Panc1 (cell line): ENCODE measurements at regions not wholly inside any gene's neighbourhood (a gene's known extent, or its start where the extent isn't known, plus 50 kb on each side); places are given as distances from the start of the nearest gene placed in this dataset.

Source experiments
- ATAC-seq: fragments of 200-7000 bp; cut with Tn5 transposase; 2 replicates; pipeline ENCODE4 v1.9.1; 2020; ENCODE audit warnings: mild to moderate bottlenecking, moderate library complexity
- BruUV-seq: library from RNA; stranded (reverse); fragments of 400-500 nt; replicated peaks from 2 replicates; lab custom pipeline; 2021; lab: Mats Ljungman, UMichigan
- CTCF ChIA-PET: fragments of 300-600 bp; sonication (Branson Sonifier 250); formaldehyde crosslinking; loops from one replicate; lab custom pipeline; 2022; ENCODE audit warnings: antibody characterized with exemption; lab: Charles Lee
- POLR2A ChIA-PET: fragments of 300-600 bp; sonication (Branson Sonifier 250); formaldehyde crosslinking; loops from one replicate; lab custom pipeline; 2022; ENCODE audit warnings: antibody characterized with exemption; lab: Charles Lee
- DNase-seq: peaks from one replicate; pipeline ENCODE4 v3.0.0-alpha.2; 2010; ENCODE audit warnings: low read depth, low spot score
- H3K27ac ChIP-seq: 2 replicates; pipeline ENCODE4 v1.5.1; 2011; ENCODE audit warnings: mild to moderate bottlenecking, low read length, inconsistent platforms
- H3K27me3 ChIP-seq: fragments of 200-500 bp; sonication (Bioruptor generic); 2 replicates; pipeline ENCODE4 v1.6.0; 2014; ENCODE audit warnings: low read length, inconsistent platforms; ENCODE audit not compliant: control insufficient read depth, insufficient read depth
- H3K36me3 ChIP-seq: fragments of 200-500 bp; sonication (Bioruptor generic); 2 replicates; pipeline ENCODE4 v1.5.1; 2014; ENCODE audit warnings: inconsistent platforms, mild to moderate bottlenecking, low read length, moderate library complexity; ENCODE audit not compliant: control insufficient read depth, insufficient read depth
- H3K4me1 ChIP-seq: 2 replicates; pipeline ENCODE4 v1.5.1; 2011; ENCODE audit warnings: inconsistent platforms, mild to moderate bottlenecking, low read length, moderate library complexity; ENCODE audit not compliant: control insufficient read depth, insufficient read depth
- H3K4me3 ChIP-seq, 2 experiments: 2 replicates each; pipeline ENCODE4 v1.5.1; 2011 to 2012; ENCODE audit warnings: low read depth in 2 of 2, low read length in 2 of 2, mild to moderate bottlenecking in 2 of 2, inconsistent platforms in 1 of 2, moderate library complexity in 1 of 2
- H3K9me3 ChIP-seq: fragments of 200-500 bp; sonication (Bioruptor generic); 2 replicates; pipeline ENCODE4 v1.5.1; 2014; ENCODE audit warnings: low read depth, mild to moderate bottlenecking, inconsistent platforms, low read length, moderate library complexity; ENCODE audit not compliant: control insufficient read depth, insufficient read depth
- POLR2AphosphoS5 ChIP-seq: IDR thresholded peaks from 2 replicates; pipeline ENCODE4 v1.6.1; 2012; ENCODE audit warnings: mild to moderate bottlenecking, low read depth, low read length, moderate library complexity
- SIN3A ChIP-seq: IDR thresholded peaks from 2 replicates; pipeline ENCODE4 v1.6.1; 2012; ENCODE audit warnings: low read depth, mild to moderate bottlenecking, low read length, moderate library complexity, borderline replicate concordance; ENCODE audit not compliant: insufficient read depth
- TCF7L2 ChIP-seq: IDR thresholded peaks from 2 replicates; pipeline ENCODE4 v1.6.1; 2011; ENCODE audit warnings: mild to moderate bottlenecking, low read depth, low read length, inconsistent platforms
- in situ Hi-C: cut with HindIII; loops from 2 replicates; pipeline ENCODE4 v1.10.0; 2016; ENCODE audit warnings: low sequenced_read_pairs, low pct_unique_long_range_greater_than_20kb
- intact Hi-C: fragments of 100-400 bp; cut with micrococcal nuclease; formaldehyde crosslinking; loops from one replicate; pipeline ENCODE4 v1.10.0; 2022; ENCODE audit not compliant: unreplicated experiment
- TF ChIP-seq, protein P1 (sequence below), 2 experiments: IDR thresholded peaks; 2 replicates each; pipeline ENCODE4 v1.6.1; 2011 to 2012; ENCODE audit warnings: low read depth in 2 of 2, control low read depth in 1 of 2, low read length in 1 of 2, mild to moderate bottlenecking in 1 of 2, moderate library complexity in 1 of 2; ENCODE audit not compliant: insufficient read depth in 1 of 2
- TF ChIP-seq, protein P2 (sequence below): fragments of 450-650 bp; IDR thresholded peaks from 2 replicates; pipeline ENCODE4 v1.5.1; 2017; ENCODE audit warnings: mild to moderate bottlenecking

DNA sequence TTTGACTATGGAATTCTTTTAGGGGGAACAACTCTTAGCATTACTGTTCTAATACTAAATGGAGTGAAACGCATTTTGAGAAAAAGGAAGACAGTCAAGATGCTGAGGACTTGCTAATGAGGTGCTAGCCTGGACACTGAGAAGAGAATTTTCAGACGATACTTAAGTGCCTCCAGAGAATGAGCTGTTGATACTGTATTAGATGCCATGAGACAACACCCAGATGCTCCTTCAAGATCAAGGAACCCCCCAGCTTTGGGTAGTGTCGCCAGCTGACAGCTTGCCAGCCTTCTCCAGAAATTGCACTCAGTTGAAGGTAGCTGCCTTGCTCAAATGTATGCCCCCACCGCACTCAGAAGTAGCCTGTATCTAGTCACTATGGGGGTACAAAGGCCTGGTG is 52.5 kb upstream of the SLC36A4 start:
- no peak overlapping the region for H3K4me3 ChIP-seq
- DNase-seq (no peak), ATAC-seq (no peak)
- H3K4me1 ChIP-seq = no peaks in the 10 kb centered on the region
- CTCF ChIA-PET = no interaction called here
- POLR2A ChIA-PET = no interaction called here
- BruUV-seq = no TSS peak
- TF ChIP-seq POLR2AphosphoS5 (no peak), TCF7L2 (no peak)
- TF ChIP-seq, protein P1, sequence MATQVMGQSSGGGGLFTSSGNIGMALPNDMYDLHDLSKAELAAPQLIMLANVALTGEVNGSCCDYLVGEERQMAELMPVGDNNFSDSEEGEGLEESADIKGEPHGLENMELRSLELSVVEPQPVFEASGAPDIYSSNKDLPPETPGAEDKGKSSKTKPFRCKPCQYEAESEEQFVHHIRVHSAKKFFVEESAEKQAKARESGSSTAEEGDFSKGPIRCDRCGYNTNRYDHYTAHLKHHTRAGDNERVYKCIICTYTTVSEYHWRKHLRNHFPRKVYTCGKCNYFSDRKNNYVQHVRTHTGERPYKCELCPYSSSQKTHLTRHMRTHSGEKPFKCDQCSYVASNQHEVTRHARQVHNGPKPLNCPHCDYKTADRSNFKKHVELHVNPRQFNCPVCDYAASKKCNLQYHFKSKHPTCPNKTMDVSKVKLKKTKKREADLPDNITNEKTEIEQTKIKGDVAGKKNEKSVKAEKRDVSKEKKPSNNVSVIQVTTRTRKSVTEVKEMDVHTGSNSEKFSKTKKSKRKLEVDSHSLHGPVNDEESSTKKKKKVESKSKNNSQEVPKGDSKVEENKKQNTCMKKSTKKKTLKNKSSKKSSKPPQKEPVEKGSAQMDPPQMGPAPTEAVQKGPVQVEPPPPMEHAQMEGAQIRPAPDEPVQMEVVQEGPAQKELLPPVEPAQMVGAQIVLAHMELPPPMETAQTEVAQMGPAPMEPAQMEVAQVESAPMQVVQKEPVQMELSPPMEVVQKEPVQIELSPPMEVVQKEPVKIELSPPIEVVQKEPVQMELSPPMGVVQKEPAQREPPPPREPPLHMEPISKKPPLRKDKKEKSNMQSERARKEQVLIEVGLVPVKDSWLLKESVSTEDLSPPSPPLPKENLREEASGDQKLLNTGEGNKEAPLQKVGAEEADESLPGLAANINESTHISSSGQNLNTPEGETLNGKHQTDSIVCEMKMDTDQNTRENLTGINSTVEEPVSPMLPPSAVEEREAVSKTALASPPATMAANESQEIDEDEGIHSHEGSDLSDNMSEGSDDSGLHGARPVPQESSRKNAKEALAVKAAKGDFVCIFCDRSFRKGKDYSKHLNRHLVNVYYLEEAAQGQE (IDR thresholded peaks at IDR 0.05; ENCODE audit: insufficient read depth in 1 of 2, low read depth in 2 of 2, low read length in 1 of 2) = no peak
- in situ Hi-C loops = no loop called here
- no peak overlapping the region for H3K27ac ChIP-seq
- H3K9me3 ChIP-seq = no peaks in the 10 kb centered on the region
- H3K27me3 ChIP-seq = no peaks in the 10 kb centered on the region
- intact Hi-C loops = no loop called here
- H3K36me3 ChIP-seq = no peaks in the 10 kb centered on the region

DNA sequence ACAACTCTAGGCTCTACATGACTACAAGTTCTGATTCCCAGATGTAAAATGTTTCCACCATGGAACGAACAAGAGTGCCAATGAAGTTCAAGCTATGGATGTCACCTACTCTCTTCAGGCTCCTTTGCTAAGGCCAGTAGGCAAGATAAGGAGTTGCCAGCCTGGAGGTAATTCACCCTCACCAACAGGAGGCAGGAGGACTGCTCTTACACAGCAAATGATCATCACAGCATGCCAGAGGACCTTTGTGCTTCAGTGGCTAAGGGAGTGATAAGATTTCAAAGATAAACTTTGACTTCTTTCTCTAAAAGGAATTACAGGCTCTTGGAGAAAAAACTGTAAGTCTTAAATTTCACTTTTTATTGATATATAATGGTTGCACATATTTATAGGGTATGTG is 54.1 kb upstream of the SLC36A4 start:
- Histone ChIP-seq H3K36me3 (no peaks in the 10 kb centered on the region), H3K4me3 (no peak overlapping the region), H3K27ac (no peak overlapping the region), H3K9me3 (no peaks in the 10 kb centered on the region), H3K27me3 (no peaks in the 10 kb centered on the region; the same call in 1 of the 2 replicates), H3K4me1 (no peaks in the 10 kb centered on the region)
- CTCF ChIA-PET = no interaction called here
- BruUV-seq = no TSS peak
- in situ Hi-C loops (no loop called here), intact Hi-C loops (no loop called here)
- POLR2A ChIA-PET = no interaction called here
- ATAC-seq (no peak), DNase-seq (no peak)
- TF ChIP-seq SIN3A (no peak), TCF7L2 (no peak), POLR2AphosphoS5 (no peak)

DNA sequence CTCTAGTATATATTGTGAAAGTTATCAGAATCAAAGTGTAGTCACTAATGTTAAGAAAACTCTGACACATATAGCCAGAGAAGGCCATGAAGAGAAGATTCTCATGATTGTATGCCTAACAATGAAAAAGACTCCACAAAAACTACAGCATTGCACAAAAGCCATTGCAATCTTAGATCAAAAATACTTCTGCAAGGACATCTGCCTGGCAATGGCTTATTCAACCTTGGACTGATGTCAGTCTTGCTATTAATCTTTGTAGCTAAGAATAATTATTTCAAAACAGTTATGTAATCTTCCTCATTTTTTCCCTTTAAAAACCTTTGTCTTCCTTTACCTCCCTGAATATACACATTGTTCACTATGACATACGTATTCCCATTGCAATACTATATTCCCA is 55.3 kb upstream of the SLC36A4 start:
- DNase-seq = no peak
- Histone ChIP-seq H3K4me3 (no peak overlapping the region), H3K27me3 (no peaks in the 10 kb centered on the region; the same call in 1 of the 2 replicates), H3K27ac (no peak overlapping the region), H3K9me3 (no peaks in the 10 kb centered on the region), H3K4me1 (no peaks in the 10 kb centered on the region), H3K36me3 (no peaks in the 10 kb centered on the region)
- no TSS peak for BruUV-seq
- ATAC-seq = no peak
- ChIA-PET POLR2A (no interaction called here), CTCF (no interaction called here)
- intact Hi-C loops = no loop called here
- TF ChIP-seq, protein P2, sequence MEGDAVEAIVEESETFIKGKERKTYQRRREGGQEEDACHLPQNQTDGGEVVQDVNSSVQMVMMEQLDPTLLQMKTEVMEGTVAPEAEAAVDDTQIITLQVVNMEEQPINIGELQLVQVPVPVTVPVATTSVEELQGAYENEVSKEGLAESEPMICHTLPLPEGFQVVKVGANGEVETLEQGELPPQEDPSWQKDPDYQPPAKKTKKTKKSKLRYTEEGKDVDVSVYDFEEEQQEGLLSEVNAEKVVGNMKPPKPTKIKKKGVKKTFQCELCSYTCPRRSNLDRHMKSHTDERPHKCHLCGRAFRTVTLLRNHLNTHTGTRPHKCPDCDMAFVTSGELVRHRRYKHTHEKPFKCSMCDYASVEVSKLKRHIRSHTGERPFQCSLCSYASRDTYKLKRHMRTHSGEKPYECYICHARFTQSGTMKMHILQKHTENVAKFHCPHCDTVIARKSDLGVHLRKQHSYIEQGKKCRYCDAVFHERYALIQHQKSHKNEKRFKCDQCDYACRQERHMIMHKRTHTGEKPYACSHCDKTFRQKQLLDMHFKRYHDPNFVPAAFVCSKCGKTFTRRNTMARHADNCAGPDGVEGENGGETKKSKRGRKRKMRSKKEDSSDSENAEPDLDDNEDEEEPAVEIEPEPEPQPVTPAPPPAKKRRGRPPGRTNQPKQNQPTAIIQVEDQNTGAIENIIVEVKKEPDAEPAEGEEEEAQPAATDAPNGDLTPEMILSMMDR = no peak
- no peak for TF ChIP-seq TCF7L2
- TF ChIP-seq, protein P1 (IDR thresholded peaks at IDR 0.05; ENCODE audit: insufficient read depth in 1 of 2, low read depth in 2 of 2, low read length in 1 of 2) = no peak
- no peak for TF ChIP-seq POLR2AphosphoS5
- no peak for TF ChIP-seq SIN3A
- in situ Hi-C loops = no loop called here
